ENCODE measurements at regions not wholly inside any gene's neighbourhood (a gene's known extent, or its start where the extent isn't known, plus 50 kb on each side); places are given as distances from the start of the nearest gene placed in this dataset.

- no peaks in the 10 kb centered on the region for H3K9me3 ChIP-seq (ENCODE audit: control insufficient read depth in 4 of 4, insufficient read depth in 3 of 4, low read length in 3 of 4)
- no peak for ATAC-seq (ENCODE audit: insufficient read depth, low FRiP score)
- peak overlapping the region in 1 of 2 donors; percentile 28 for H3K27ac ChIP-seq (ENCODE audit: low read depth in 1 of 2, low read length in 1 of 2)
- no peak overlapping the region for H3K9ac ChIP-seq (ENCODE audit: insufficient read depth in 1 of 2, low read length in 2 of 2)
- H3K4me1 ChIP-seq (ENCODE audit: control insufficient read depth in 5 of 5, insufficient read depth in 5 of 5, low read length in 5 of 5): peaks cover 0 to 5% (median 4%) of the 10 kb centered on the region in 5 donors
- WGBS, 2 donors: 82 to 89% methylated on average over 3 of the region's 3 CpGs
- no peak overlapping the region for H3K4me3 ChIP-seq
- TF ChIP-seq CTCF (IDR thresholded peaks at IDR 0.05; ENCODE audit: control extremely low read depth, extremely low read depth): no peak
- DNase-seq: no peak
- H3K36me3 ChIP-seq (ENCODE audit: control insufficient read depth in 4 of 4, insufficient read depth in 4 of 4, low read length in 4 of 4): no peaks in the 10 kb centered on the region
- H3K27me3 ChIP-seq (ENCODE audit: control insufficient read depth in 3 of 3, insufficient read depth in 3 of 3, low read length in 2 of 3): no peaks in the 10 kb centered on the region
Observed at GRCh38 chr2:42941633-42942176, 149.3 kb upstream of the HAAO start.

GRCh38 chr2:42939411-42940206 is 147.2 kb upstream of the HAAO start:
- no peak overlapping the region for H3K9ac ChIP-seq (ENCODE audit: insufficient read depth in 1 of 2, low read length in 2 of 2)
- peak overlapping the region in 1 of 2 donors; percentile 51 for H3K27ac ChIP-seq (ENCODE audit: low read depth in 1 of 2, low read length in 1 of 2)
- H3K36me3 ChIP-seq (ENCODE audit: control insufficient read depth in 4 of 4, insufficient read depth in 4 of 4, low read length in 4 of 4): no peaks in the 10 kb centered on the region
- no peak for TF ChIP-seq CTCF (IDR thresholded peaks at IDR 0.05; ENCODE audit: control extremely low read depth, extremely low read depth)
- DNase-seq: no peak
- H3K27me3 ChIP-seq (ENCODE audit: control insufficient read depth in 3 of 3, insufficient read depth in 3 of 3, low read length in 2 of 3): no peaks in the 10 kb centered on the region
- no peak overlapping the region for H3K4me3 ChIP-seq
- no peaks in the 10 kb centered on the region for H3K9me3 ChIP-seq (ENCODE audit: control insufficient read depth in 4 of 4, insufficient read depth in 3 of 4, low read length in 3 of 4)
- 57 to 72% methylated on average over 11 of the region's 11 CpGs for WGBS, 2 donors
- no peak for ATAC-seq (ENCODE audit: insufficient read depth, low FRiP score)
- H3K4me1 ChIP-seq (ENCODE audit: control insufficient read depth in 5 of 5, insufficient read depth in 5 of 5, low read length in 5 of 5): peaks cover 0 to 16% (median 12%) of the 10 kb centered on the region in 5 donors

GRCh38 chr2:42938671-42939370 is 146.4 kb upstream of the HAAO start:
- no peak overlapping the region for H3K9ac ChIP-seq (ENCODE audit: insufficient read depth in 1 of 2, low read length in 2 of 2)
- DNase-seq (no peak), ATAC-seq (ENCODE audit: insufficient read depth, low FRiP score) (no peak)
- no peak for TF ChIP-seq CTCF (IDR thresholded peaks at IDR 0.05; ENCODE audit: control extremely low read depth, extremely low read depth)
- no peaks in the 10 kb centered on the region for H3K36me3 ChIP-seq (ENCODE audit: control insufficient read depth in 4 of 4, insufficient read depth in 4 of 4, low read length in 4 of 4)
- 96 to 97% methylated on average over 3 of the region's 3 CpGs for WGBS, 2 donors
- H3K4me3 ChIP-seq: no peak overlapping the region
- no peaks in the 10 kb centered on the region for H3K9me3 ChIP-seq (ENCODE audit: control insufficient read depth in 4 of 4, insufficient read depth in 3 of 4, low read length in 3 of 4)
- H3K27ac ChIP-seq (ENCODE audit: low read depth in 1 of 2, low read length in 1 of 2): peak overlapping the region in 1 of 2 donors; percentile 15
- H3K4me1 ChIP-seq (ENCODE audit: control insufficient read depth in 5 of 5, insufficient read depth in 5 of 5, low read length in 5 of 5): peaks cover 0 to 24% (median 12%) of the 10 kb centered on the region in 5 donors
- H3K27me3 ChIP-seq (ENCODE audit: control insufficient read depth in 3 of 3, insufficient read depth in 3 of 3, low read length in 2 of 3): no peaks in the 10 kb centered on the region
